HCEC 1CT (cell line): ENCODE measurements at regions not wholly inside any gene's neighbourhood (a gene's known extent, or its start where the extent isn't known, plus 50 kb on each side); places are given as distances from the start of the nearest gene placed in this dataset.

Experiments
- DNase-seq: peaks from one replicate; pipeline ENCODE4 v3.0.0-alpha.2; 2017

DNA sequence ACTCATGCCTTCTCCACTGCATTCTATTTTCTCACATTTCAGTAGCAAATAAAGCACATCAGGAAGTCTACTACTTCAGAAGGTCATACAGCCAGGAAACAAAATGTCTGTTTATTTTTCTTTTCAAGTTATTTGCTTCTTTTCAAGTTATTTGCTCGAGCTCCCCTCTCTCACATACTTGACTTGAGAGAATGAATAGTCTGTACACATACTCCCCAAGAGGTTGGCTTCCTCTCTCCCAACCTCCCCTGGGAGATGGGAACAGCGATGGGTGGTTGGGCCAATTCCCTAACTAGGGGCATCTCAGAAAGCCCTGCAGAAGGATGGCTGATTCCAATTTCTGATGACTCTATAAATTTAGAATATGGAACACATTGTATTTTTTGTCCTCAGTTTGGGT lies 64.7 kb upstream of the PTPN13 start:
- DNase-seq = no peak

DNA sequence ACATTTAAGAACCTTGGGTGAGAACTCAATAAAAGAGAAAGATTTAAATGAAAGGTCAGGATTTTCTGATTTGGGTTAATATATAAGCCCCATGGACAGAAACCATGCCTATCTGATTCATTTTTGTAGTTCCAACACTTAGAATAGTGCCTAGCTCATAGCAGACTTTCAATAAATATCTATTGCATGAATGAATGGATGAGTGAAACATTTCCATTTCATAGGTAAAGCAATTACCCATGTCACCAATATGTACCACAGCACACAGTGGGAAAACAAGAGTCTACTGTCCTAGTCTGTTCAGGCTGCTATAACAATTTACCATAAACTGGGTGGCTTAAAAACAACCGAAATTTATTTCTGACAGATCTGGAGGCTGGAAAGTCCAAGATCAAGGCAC lies 63.9 kb upstream of the PTPN13 start:
- no peak for DNase-seq

DNA sequence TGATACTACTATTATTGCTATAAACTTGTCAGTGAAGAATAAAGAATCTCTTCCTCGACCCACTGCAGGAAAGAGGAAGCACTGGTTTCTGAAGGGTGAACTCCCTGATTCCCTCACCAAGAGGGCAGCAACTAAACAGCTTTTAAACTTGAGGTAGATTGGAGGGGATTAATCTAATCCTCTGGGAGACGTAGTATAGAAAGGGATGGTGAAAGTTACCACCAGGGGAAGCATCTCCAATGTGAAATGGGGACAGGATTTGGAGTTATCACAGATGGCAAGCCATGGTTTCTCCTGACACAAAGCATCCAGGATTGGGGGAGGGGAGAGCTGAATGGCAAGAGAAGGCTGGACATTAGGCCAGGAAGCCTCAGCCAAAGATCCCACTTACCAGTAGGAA lies 62.7 kb upstream of the PTPN13 start:
- no peak for DNase-seq

DNA sequence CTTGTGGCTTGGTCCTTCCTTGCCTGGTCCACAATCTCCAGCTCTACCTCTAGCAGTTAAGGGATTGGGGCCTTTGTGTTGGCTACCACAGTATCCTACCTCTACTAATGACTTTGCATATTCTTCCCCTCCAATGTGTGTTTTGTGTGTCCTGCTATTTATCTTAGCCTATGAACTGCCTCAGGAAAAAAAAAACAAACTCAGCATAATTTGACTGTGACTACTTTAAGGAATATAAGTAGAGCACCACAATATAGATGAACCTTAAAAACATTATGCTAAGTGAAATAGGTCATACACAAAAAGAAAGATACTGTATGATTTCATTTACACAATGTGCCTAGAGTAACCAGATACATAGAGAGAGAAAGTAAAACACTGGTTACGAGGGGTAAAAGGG lies 61.3 kb upstream of the PTPN13 start:
- no peak for DNase-seq

DNA sequence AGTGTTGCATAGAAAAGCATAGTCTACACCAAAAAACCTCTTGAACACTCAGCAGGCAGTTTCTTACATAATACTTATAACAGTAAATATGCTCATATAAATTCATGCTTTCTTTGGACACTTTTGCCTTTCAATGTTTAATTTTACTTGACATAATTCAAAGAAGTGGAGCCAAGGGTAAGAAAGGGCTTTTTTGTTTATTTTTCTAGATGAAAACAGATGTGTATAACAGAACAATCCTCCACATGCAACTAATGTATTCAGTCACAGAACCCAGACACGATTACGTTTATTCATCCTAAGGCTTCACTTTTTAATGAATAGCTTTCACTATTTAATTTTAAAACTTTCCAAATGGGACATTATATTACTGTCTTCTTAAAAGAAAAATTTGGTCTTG lies 58.0 kb upstream of the PTPN13 start:
- DNase-seq = no peak

DNA sequence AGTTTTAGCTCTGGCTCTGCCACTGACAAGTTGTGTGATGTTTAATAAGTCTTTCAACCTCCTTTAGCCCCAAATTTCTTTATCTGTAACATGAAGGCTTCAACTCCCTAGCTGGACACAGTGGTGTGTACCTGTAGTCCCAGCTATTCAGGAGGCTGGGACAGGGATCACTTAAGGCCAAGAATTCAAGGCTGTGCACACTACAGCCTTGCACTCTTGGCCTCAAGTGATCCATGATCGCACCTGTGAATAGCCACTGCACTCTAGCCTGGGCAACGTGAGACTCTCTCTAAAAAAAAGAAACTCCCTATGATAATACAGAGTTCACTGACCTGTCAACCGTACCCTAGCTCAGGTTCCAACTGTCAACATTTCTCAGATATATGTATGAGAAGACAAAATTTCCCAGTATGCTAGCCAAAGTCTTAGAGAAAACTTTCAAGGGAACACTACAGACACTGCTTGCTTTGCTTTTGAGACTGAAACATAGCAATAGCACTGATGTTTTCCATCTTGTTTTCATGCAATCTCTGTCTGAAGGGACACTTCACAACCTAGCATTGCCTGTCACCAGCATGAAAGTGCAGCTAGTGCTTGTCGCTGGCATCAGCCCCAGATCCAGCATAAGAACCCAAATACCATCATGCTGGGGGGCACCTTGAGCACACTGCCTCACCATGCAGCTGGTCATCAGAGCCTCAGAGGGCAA lies 51.6 kb upstream of the PTPN13 start:
- DNase-seq = no peak

DNA sequence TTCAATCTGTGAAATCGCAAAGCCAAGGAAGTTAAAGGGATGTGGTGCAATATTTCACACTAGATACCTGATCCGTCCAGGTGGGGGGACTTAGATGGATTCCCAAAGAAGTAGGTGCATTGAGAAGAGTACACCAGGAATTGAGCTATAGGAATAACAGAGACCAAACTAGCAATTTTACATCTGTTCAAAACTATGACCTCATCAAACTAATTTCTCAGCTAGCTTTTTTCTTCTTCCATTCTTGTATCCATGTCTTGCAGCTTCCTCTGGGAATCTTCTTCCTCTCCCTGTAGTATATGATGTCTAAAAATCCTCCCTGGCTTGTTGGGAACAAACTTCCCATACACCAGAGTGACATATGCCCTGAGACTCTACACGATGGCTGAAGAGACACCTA lies 51.0 kb upstream of the PTPN13 start:
- no peak for DNase-seq

DNA sequence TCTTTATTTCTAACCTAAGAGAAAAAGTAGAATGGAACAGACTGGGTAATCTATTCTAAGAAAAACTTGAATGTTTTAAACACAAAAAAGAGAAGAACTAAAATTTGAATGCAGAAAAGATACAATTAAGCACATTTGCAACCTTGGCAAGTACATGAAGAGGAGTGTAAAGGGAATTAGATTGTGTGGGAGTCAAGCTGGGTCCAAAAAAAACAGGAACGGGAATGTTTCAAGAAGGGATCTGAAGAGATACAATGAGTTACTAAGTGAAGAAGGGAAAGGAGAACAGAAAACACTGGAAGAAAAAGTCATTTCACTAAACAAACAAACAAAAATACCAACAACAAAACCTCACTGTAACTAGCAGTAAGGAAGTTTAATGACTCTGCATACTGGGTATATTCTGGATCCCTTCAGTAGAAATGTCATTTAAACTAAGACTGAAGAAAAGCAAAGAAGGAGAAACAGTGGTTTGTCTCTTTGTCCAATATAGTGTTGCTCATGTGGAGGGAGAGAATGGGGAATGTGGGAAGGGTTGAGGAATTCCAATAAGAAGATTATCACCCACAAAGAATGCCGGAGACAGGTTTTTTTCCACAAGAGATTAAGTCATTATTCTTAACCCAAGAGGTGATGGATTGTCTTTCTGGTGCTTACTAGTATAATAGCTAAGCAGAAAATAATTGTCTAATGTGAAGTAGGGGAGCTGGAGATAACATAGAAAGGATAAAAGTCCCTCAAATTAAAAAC lies 50.4 kb upstream of the PTPN13 start:
- DNase-seq = no peak

DNA sequence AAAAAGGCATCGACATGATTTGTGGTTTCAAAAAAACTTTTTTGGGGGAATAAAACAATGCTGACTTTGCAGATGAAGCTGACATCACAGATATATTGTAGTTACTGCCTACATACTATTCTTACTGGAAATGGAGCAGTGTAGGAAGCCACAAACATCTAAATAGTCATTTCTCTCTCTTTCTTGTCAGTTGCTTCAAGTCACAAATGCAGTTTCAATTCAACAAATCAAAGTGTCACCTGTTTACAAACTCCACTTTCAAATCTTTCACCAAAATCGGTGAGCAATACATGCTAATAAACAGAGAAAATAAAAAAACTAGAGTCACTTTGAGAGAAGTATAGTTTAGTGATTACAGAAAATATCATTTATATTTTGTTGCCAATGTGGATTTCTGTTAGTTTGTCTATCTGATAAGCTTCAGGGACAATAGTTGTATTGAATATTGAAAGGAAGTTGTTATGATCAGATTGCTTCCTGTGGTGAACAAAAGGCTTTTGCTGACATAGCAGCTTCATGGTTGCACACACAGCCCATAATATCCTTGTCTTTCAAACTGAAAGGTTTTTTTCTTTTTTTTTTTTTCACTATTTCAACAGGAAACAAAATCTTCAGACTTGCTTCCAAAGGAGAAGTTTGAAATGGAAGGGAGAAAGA lies 49.7 kb upstream of the PTPN13 start:
- no peak for DNase-seq
